Upper lobe of right lung (tissue), 1 donor: ENCODE measurements at regions not wholly inside any gene's neighbourhood (a gene's known extent, or its start where the extent isn't known, plus 50 kb on each side); places are given as distances from the start of the nearest gene placed in this dataset.

ENCODE experiments used
- ATAC-seq: fragments of 200-7000 bp; cut with Tn5 transposase; one replicate; pipeline ENCODE4 v1.9.1; 2020; ENCODE audit warnings: mild to moderate bottlenecking, moderate library complexity
- DNase-seq: peaks from one replicate; pipeline ENCODE4 v3.0.0-alpha.2; 2020
- H3K27ac ChIP-seq: fragments of 200-600 bp; one replicate; pipeline ENCODE4 v1.8.0; 2022
- H3K27me3 ChIP-seq: fragments of 200-600 bp; one replicate; pipeline ENCODE4 v1.8.0; 2022; ENCODE audit warnings: mild to moderate bottlenecking
- H3K36me3 ChIP-seq: fragments of 200-600 bp; one replicate; pipeline ENCODE4 v1.8.0; 2022
- H3K4me1 ChIP-seq: fragments of 200-600 bp; one replicate; pipeline ENCODE4 v1.8.0; 2022
- H3K4me3 ChIP-seq: fragments of 200-600 bp; one replicate; pipeline ENCODE4 v1.8.0; 2022; ENCODE audit warnings: mild to moderate bottlenecking
- H3K9me3 ChIP-seq: fragments of 200-600 bp; one replicate; pipeline ENCODE4 v1.8.0; 2022
- intact Hi-C: fragments of 100-400 bp; cut with DNase I; formaldehyde crosslinking; loops from one replicate; pipeline ENCODE4 v1.11.0; 2022
- TF ChIP-seq, protein P1 (sequence below): fragments of 200-600 bp; IDR thresholded peaks from one replicate; pipeline ENCODE4 v1.8.0; 2022; ENCODE audit warnings: antibody characterized with exemption
- donor health status: DM: no; HTN: yes; CAD: no; lungs with severe emphysema.

DNA sequence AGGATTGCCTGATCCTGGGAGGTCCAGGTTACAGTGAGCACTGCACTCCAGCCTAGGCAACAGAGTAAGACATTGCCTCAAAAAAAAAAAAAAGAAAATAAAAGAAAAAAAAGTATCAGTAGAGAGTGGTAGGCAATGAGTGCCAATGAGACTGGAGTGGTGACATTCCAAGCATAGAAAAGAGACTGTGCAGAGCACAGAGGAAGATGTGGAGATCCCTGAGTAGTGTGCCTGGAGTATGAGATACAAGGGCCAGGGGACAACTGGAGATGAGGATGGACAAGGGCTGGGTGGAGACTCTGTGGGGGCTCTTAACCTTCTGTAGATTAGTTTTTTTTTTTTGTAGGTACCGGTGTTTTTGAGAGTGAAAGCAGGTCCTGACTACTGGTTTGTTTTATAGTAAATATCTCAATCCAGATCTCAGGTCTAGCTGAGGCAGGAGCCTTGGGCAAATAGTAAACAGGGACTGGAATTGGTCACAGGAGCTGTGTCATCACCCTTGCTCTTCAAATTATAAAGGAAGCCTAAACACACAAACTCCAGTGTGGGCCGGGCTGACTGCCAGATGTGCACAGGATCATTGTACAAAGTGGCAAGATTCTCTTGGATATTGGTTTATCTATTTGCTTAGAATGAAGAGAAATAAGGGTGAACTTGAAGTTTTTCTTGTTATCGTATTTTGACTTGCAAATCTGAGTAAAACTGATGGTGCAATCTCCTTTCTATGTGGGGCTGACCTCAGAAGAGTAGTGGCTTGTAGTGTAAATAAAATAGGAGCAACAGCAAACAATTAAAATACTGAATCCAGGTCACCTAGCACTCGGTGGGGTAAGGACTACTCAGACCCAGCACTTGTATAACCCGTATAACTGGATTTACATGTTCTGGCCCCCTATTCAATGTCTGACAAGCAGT, 144.9 kb downstream of the SOX4 start:
- DNase-seq (no peak), ATAC-seq (peak; percentile 88)
- Histone ChIP-seq H3K4me3 (no peak overlapping the region), H3K27me3 (no peaks in the 10 kb centered on the region), H3K4me1 (peaks cover 16% of the 10 kb centered on the region), H3K27ac (peak overlapping the region; percentile 18), H3K9me3 (no peaks in the 10 kb centered on the region), H3K36me3 (no peaks in the 10 kb centered on the region)
- TF ChIP-seq, protein P1, sequence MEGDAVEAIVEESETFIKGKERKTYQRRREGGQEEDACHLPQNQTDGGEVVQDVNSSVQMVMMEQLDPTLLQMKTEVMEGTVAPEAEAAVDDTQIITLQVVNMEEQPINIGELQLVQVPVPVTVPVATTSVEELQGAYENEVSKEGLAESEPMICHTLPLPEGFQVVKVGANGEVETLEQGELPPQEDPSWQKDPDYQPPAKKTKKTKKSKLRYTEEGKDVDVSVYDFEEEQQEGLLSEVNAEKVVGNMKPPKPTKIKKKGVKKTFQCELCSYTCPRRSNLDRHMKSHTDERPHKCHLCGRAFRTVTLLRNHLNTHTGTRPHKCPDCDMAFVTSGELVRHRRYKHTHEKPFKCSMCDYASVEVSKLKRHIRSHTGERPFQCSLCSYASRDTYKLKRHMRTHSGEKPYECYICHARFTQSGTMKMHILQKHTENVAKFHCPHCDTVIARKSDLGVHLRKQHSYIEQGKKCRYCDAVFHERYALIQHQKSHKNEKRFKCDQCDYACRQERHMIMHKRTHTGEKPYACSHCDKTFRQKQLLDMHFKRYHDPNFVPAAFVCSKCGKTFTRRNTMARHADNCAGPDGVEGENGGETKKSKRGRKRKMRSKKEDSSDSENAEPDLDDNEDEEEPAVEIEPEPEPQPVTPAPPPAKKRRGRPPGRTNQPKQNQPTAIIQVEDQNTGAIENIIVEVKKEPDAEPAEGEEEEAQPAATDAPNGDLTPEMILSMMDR = no peak
- intact Hi-C loops = no loop called here

DNA sequence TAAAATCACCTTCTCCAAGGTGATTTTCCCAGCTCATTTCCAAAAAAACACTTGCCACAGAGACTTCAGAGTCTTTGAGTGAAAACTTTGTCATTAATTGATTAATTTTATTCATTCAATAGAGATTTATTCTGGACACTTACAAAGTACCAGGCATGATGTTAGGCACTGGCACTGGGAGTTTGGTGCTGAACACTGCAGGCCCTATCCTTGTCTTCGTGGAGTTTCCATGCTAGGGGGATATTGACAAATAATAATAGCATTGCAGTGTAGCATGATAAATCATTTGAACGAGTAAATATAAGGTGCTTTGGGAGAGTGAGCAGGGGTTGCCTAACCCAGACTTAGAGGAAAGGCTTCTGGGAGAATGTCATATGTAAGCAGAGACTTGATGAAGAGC, 145.7 kb downstream of the SOX4 start:
- no peaks in the 10 kb centered on the region for H3K27me3 ChIP-seq
- TF ChIP-seq, protein P1 = no peak
- H3K4me3 ChIP-seq = no peak overlapping the region
- H3K9me3 ChIP-seq = no peaks in the 10 kb centered on the region
- peaks cover 16% of the 10 kb centered on the region for H3K4me1 ChIP-seq
- no peak overlapping the region for H3K27ac ChIP-seq
- ATAC-seq (no peak), DNase-seq (no peak)
- intact Hi-C loops = no loop called here
- no peaks in the 10 kb centered on the region for H3K36me3 ChIP-seq

DNA sequence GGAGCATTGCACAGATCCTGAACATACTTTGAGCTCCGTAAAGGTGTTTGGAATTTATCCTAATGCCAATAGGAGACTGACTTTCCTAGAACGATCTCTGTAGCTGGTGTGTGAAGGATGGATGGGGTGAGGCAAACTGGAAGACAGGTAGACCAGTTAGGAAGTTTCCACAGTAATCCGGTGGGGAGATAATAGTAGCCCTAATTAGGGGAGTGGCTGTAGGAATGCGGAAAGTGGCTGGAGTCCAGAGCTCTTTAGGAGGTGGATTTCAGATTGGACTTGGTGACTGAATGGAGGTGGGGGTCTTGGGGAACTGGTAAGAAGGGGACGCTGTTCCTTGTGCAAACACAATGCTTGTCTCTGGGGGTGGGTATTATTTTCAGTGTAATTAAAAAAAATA, 146.3 kb downstream of the SOX4 start:
- intact Hi-C loops = no loop called here
- TF ChIP-seq, protein P1 = no peak
- Histone ChIP-seq H3K27me3 (no peaks in the 10 kb centered on the region), H3K27ac (no peak overlapping the region), H3K4me1 (peaks cover 16% of the 10 kb centered on the region), H3K9me3 (no peaks in the 10 kb centered on the region), H3K4me3 (no peak overlapping the region), H3K36me3 (no peaks in the 10 kb centered on the region)
- ATAC-seq = no peak
- no peak for DNase-seq

DNA sequence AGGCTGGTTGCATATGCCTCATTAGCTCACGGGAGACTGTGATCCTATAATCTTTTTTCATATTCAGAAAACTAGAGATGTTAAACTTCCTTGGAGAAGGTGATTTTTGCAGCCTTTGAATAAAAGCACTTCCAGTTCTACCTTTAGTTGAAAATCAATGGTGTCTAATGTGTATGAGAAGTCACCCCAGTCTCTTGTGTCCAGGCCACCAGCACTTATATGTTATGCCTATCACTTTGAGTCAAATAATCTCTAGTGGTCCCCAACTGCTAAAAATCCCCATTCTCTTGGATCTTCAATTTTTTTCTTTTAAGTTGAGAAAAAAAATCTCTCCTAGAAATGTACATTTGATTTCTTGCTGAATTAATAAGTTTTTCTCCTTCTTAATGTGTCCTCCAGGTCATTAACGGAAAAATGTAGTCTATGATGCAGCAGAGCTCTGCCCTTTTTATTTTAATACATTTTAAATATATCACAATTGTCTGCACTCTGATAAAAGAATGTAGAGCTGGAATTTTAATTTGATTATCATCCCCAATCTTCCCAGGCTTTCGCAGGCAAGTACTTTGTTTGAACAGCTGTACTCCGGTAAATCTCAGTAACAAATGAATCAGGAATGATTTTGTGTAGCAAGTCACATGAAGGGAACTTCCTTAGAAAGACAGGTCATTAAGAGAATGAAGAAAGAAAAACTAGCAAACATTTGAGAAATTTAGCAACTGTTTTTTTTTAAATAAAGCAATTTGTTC, 147.0 kb downstream of the SOX4 start:
- Histone ChIP-seq H3K36me3 (no peaks in the 10 kb centered on the region), H3K4me1 (peaks cover 16% of the 10 kb centered on the region), H3K4me3 (no peak overlapping the region), H3K9me3 (no peaks in the 10 kb centered on the region), H3K27me3 (no peaks in the 10 kb centered on the region), H3K27ac (no peak overlapping the region)
- TF ChIP-seq, protein P1 = no peak
- DNase-seq = no peak
- ATAC-seq = no peak
- intact Hi-C loops = no loop called here

DNA sequence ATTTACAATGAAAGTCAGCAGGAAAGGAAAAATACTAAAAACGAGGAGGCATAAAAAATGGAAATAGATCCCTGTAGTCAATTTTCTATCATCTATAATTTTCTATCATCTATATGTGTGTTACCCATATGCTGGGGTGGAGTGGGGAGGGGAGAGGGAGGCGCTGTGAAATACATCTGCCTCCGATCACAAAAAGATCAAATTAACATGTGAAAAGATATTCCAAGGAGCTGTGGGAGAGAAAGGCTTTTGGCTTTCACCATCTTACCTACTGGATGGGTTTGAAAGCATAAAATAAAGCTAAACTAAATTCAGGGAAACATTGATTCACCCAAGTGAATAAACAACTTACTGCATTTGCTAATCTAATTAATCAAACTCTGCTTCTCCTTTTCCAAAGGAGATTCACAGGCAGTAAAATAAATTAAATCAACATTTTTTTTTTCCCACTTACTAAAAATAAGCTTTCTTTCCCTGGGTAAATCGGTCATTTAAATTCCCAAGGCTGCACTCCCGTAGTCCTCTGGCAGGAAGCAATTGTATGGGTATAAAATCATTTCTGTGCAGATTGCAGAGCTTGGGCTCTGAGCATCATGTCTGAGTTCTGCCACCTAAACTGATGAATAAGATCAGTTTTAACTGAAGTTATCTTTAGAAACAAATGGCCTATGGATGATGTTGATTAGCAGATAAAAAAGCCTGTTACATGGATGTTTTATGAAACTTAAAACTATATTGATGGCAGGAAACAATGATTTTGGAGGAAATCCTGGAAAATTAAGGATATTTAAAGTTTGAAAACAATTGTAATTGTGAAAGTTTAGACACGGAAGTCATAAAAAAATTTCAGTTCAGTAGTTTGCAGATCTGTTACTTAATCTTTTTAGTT, 147.9 kb downstream of the SOX4 start:
- no peaks in the 10 kb centered on the region for H3K9me3 ChIP-seq
- H3K27me3 ChIP-seq = no peaks in the 10 kb centered on the region
- DNase-seq (no peak), ATAC-seq (no peak)
- no peak overlapping the region for H3K27ac ChIP-seq
- intact Hi-C loops = no loop called here
- TF ChIP-seq, protein P1 = no peak
- H3K4me3 ChIP-seq = no peak overlapping the region
- H3K36me3 ChIP-seq = no peaks in the 10 kb centered on the region
- peaks cover 16% of the 10 kb centered on the region for H3K4me1 ChIP-seq
